CD4-positive, alpha-beta T cell treated with Interleukin-1 beta for 1 hour (primary cell): ENCODE measurements at regions not wholly inside any gene's neighbourhood (a gene's known extent, or its start where the extent isn't known, plus 50 kb on each side); places are given as distances from the start of the nearest gene placed in this dataset.
"Not testable (repeated sequence)": the region's sequence is repeated elsewhere in the genome, so short reads cannot be mapped to it uniquely, and the experiment has no call there.

ENCODE experiments used
- DNase-seq, 2 donors: peaks; one replicate each; pipeline ENCODE4 v3.0.0-alpha.2; 2020 to 2022

GRCh38 chr9:1505489-1505888 is 455.3 kb downstream of the DMRT2 start:
- DNase-seq, result no peak

GRCh38 chr9:1510712-1511111 is 460.6 kb downstream of the DMRT2 start:
- no peak for DNase-seq

- DNase-seq, result no peak
Observed at GRCh38 chr9:1513105-1513504, 462.9 kb downstream of the DMRT2 start.

- DNase-seq, result no peak
Observed at GRCh38 chr9:1514250-1514649, 464.1 kb downstream of the DMRT2 start.

- no peak for DNase-seq
Observed at GRCh38 chr9:1514776-1515363, 464.7 kb downstream of the DMRT2 start.

GRCh38 chr9:1515557-1515956 is 465.4 kb downstream of the DMRT2 start:
- no peak for DNase-seq

- no peak for DNase-seq
Observed at GRCh38 chr9:1521547-1521946, 471.4 kb downstream of the DMRT2 start.

- no peak for DNase-seq
Observed at GRCh38 chr9:1522219-1522767, 472.1 kb downstream of the DMRT2 start.

GRCh38 chr9:1528456-1528855 is 478.3 kb downstream of the DMRT2 start:
- no peak for DNase-seq

GRCh38 chr9:1530696-1531095 is 480.5 kb downstream of the DMRT2 start:
- no peak for DNase-seq

- DNase-seq, result no peak
Observed at GRCh38 chr9:1531424-1531823, 481.3 kb downstream of the DMRT2 start.

- DNase-seq, result no peak
Observed at GRCh38 chr9:1532171-1532570, 482.0 kb downstream of the DMRT2 start.

- no peak for DNase-seq
Observed at GRCh38 chr9:1535051-1535450, 480.1 kb upstream of the SMARCA2 start.

GRCh38 chr9:1535599-1535998 is 479.5 kb upstream of the SMARCA2 start:
- no peak for DNase-seq

- no peak for DNase-seq
Observed at GRCh38 chr9:1536522-1537170, 478.5 kb upstream of the SMARCA2 start.

GRCh38 chr9:1538301-1538700 is 476.8 kb upstream of the SMARCA2 start:
- DNase-seq, result no peak

- DNase-seq, result no peak
Observed at GRCh38 chr9:1539216-1539615, 475.9 kb upstream of the SMARCA2 start.

GRCh38 chr9:1550636-1551035 is 464.5 kb upstream of the SMARCA2 start:
- DNase-seq, result no peak

- DNase-seq, result no peak
Observed at GRCh38 chr9:1554081-1555035, 460.8 kb upstream of the SMARCA2 start.

GRCh38 chr9:1558666-1559065 is 456.5 kb upstream of the SMARCA2 start:
- DNase-seq, result not testable (repeated sequence)

GRCh38 chr9:1575939-1576338 is 439.2 kb upstream of the SMARCA2 start:
- no peak for DNase-seq

- DNase-seq, result no peak
Observed at GRCh38 chr9:1580215-1580614, 434.9 kb upstream of the SMARCA2 start.

- DNase-seq, result no peak
Observed at GRCh38 chr9:1581926-1582325, 433.2 kb upstream of the SMARCA2 start.

- no peak for DNase-seq
Observed at GRCh38 chr9:1591310-1591709, 423.8 kb upstream of the SMARCA2 start.
